ENCODE measurements at regions not wholly inside any gene's neighbourhood (a gene's known extent, or its start where the extent isn't known, plus 50 kb on each side); places are given as distances from the start of the nearest gene placed in this dataset.
"Not testable (repeated sequence)": the region's sequence is repeated elsewhere in the genome, so short reads cannot be mapped to it uniquely, and the experiment has no call there.

GRCh38 chr6:56875523-56875922 lies 79.4 kb upstream of the BEND6 start:
- H3K27ac ChIP-seq, result no peak overlapping the region
- TF ChIP-seq CTCF (conservative IDR thresholded peaks at IDR 0.05) (no peak), ZFX (IDR thresholded peaks at IDR 0.05) (no peak)

- H3K27ac ChIP-seq, result no peak overlapping the region
- no peak for TF ChIP-seq CTCF (conservative IDR thresholded peaks at IDR 0.05)
- TF ChIP-seq ZFX (IDR thresholded peaks at IDR 0.05), result no peak
Measured at GRCh38 chr6:56874328-56874727, 80.6 kb upstream of the BEND6 start.

GRCh38 chr6:56870053-56870452 lies 84.9 kb upstream of the BEND6 start:
- not testable (repeated sequence) for H3K27ac ChIP-seq

DNA sequence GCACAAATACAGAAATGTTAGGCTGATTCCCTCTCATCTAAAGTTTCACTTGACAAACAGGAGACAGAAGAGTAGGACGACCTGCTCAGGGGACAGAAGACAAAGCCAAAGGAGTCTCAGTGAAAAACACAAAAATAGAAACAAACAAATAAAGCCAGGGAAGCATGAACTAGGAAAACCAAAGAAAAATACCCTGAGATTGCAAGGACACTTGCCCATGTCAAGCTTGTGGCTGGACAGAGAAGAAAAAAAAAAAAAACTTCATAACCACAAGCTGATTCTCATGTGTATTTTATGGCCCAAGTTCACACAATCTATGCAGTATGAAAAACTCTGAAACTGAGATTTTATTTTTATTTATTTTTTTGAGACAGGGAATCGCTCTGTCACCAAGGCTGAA lies 85.6 kb upstream of the BEND6 start:
- no peak for TF ChIP-seq CTCF (conservative IDR thresholded peaks at IDR 0.05)
- no peak for TF ChIP-seq ZFX (IDR thresholded peaks at IDR 0.05)
- H3K27ac ChIP-seq, result no peak overlapping the region

DNA sequence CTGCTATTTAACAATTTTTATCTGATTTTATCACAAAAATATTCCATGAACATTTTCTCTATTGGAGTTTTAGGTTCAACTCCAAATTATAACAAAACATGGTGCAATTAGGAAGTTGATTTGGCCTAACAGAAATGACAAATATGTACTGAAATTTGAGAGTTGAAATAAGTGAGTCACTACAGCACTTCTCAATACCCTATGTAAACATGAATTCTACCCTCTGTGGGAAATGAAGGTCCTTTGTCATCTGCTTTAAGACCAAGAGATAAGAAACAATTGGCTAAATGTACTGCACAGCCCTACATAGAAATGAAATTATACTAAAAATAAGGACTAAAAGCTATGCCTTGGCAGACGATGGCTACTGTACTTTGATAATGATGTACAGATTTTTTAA lies 86.2 kb upstream of the BEND6 start:
- no peak for TF ChIP-seq CTCF (conservative IDR thresholded peaks at IDR 0.05)
- TF ChIP-seq ZFX (IDR thresholded peaks at IDR 0.05), result no peak
- no peak overlapping the region for H3K27ac ChIP-seq

- TF ChIP-seq CTCF (conservative IDR thresholded peaks at IDR 0.05), result no peak
- no peak for TF ChIP-seq ZFX (IDR thresholded peaks at IDR 0.05)
- no peak overlapping the region for H3K27ac ChIP-seq
Measured at GRCh38 chr6:56866917-56867522, 87.9 kb upstream of the BEND6 start.

DNA sequence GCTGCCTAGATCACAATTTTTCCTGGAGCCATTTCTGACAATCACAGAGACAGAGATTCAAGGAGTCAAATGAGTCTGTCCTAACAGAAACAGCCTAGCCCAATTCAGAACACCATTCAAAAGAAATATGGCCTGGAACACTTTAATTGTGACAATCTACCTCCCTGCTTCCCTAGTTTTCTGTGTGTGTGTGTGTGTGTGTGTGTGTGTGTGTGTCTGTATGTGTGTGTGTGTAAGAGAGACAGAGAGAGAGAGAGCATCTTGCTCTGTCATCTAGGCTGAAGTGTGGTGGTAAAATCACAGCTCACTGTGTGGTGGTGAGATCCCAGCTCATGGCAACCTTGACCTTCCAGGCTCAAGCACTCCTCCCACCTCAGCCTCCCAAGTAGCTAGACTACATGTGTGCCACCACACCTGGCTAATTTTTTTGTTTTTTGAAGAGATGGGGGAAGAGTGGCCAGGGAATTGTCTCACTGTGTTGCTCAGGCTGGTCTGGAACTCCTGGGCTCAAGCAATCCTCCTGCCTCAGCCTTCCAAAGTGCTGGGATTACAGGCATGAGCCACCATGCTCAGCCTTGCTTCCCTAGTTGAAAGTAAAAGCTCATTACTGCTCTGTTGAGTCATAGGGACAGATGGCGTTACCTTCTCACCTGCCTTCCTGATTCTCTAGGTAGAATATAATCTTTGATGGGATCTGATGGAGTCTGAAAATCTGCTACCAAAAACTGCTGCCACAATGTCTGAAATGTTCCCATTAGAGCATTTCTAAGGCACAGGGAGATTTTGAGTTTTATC lies 89.6 kb upstream of the BEND6 start:
- no peak overlapping the region for H3K27ac ChIP-seq
- no peak for TF ChIP-seq CTCF (conservative IDR thresholded peaks at IDR 0.05)
- TF ChIP-seq ZFX (IDR thresholded peaks at IDR 0.05), result no peak

GRCh38 chr6:56864171-56864616 lies 90.7 kb upstream of the BEND6 start:
- TF ChIP-seq ZFX (IDR thresholded peaks at IDR 0.05) (no peak), CTCF (conservative IDR thresholded peaks at IDR 0.05) (no peak)
- H3K27ac ChIP-seq, result no peak overlapping the region
